IMR-90 (cell line): ENCODE measurements at regions not wholly inside any gene's neighbourhood (a gene's known extent, or its start where the extent isn't known, plus 50 kb on each side); places are given as distances from the start of the nearest gene placed in this dataset.

ENCODE experiments used
- ATAC-seq: fragments of 200-7000 bp; cut with Tn5 transposase; 2 replicates; pipeline ENCODE4 v1.9.1; 2020; ENCODE audit warnings: low read depth, mild to moderate bottlenecking, moderate library complexity
- BruUV-seq: library from RNA; stranded (reverse); fragments of 400-500 nt; replicated peaks from 2 replicates; lab custom pipeline; 2021; lab: Mats Ljungman, UMichigan
- CTCF ChIA-PET: fragments of 300-600 bp; formaldehyde crosslinking; extraction: SDS; loops from one replicate; lab custom pipeline; 2021; ENCODE audit warnings: antibody characterized with exemption; lab: Yijun Ruan, JAX
- POLR2A ChIA-PET: fragments of 300-600 bp; sonication (Branson Sonifier 250); formaldehyde crosslinking; loops from one replicate; lab custom pipeline; 2022; ENCODE audit warnings: antibody characterized with exemption; ENCODE audit not compliant: unreplicated experiment; lab: Charles Lee
- DNase-seq: peaks from one replicate; pipeline ENCODE4 v3.0.0; 2013
- H2AFZ ChIP-seq: replicated peaks from 2 replicates; pipeline ENCODE3; 2013; ENCODE audit warnings: low read length, mild to moderate bottlenecking; ENCODE audit not compliant: poor library complexity
- H2AK5ac ChIP-seq: 2 replicates; pipeline ENCODE4 v1.6.1; 2013; ENCODE audit warnings: low read depth, low read length, inconsistent platforms
- H2AK9ac ChIP-seq: replicated peaks from 2 replicates; pipeline ENCODE3; 2013; ENCODE audit warnings: mild to moderate bottlenecking, low read depth, low read length, moderate library complexity; ENCODE audit not compliant: poor library complexity
- H2BK120ac ChIP-seq: 2 replicates; pipeline ENCODE4 v1.6.1; 2013; ENCODE audit warnings: low read depth, low read length, inconsistent platforms
- H2BK15ac ChIP-seq: 3 replicates; pipeline ENCODE4 v1.6.1; 2013; ENCODE audit warnings: low read depth, low read length, inconsistent platforms
- H2BK20ac ChIP-seq: 2 replicates; pipeline ENCODE4 v1.6.1; 2013; ENCODE audit warnings: low read depth, mild to moderate bottlenecking, inconsistent platforms, low read length, moderate library complexity
- H2BK5ac ChIP-seq: 2 replicates; pipeline ENCODE4 v1.6.1; 2013; ENCODE audit warnings: mild to moderate bottlenecking, low read depth, low read length, inconsistent platforms; ENCODE audit not compliant: poor library complexity, severe bottlenecking
- H3K14ac ChIP-seq: replicated peaks from 2 replicates; pipeline ENCODE4 v1.6.1; 2013; ENCODE audit warnings: low read depth, low read length, inconsistent platforms
- H3K18ac ChIP-seq: 2 replicates; pipeline ENCODE4 v1.6.1; 2013; ENCODE audit warnings: low read depth, low read length, control low read depth
- H3K23ac ChIP-seq: 2 replicates; pipeline ENCODE4 v1.6.1; 2013; ENCODE audit warnings: low read depth, low read length, inconsistent platforms
- H3K27ac ChIP-seq: 2 replicates; pipeline ENCODE4 v1.5.1; 2013; ENCODE audit warnings: mild to moderate bottlenecking, control low read depth, low read length; ENCODE audit not compliant: insufficient read depth
- H3K27me3 ChIP-seq: 2 replicates; pipeline ENCODE4 v1.6.1; 2013; ENCODE audit warnings: low read length; ENCODE audit not compliant: control insufficient read depth, insufficient read depth
- H3K36me3 ChIP-seq: 2 replicates; pipeline ENCODE4 v1.6.1; 2013; ENCODE audit warnings: low read length, mixed read lengths; ENCODE audit not compliant: control insufficient read depth, insufficient read depth
- H3K4ac ChIP-seq: 2 replicates; pipeline ENCODE4 v1.6.1; 2013; ENCODE audit warnings: low read depth, low read length, inconsistent platforms
- H3K4me1 ChIP-seq: 2 replicates; pipeline ENCODE4 v1.6.1; 2013; ENCODE audit warnings: low read length, mixed read lengths; ENCODE audit not compliant: control insufficient read depth, insufficient read depth
- H3K4me2 ChIP-seq: 2 replicates; pipeline ENCODE4 v1.6.1; 2013; ENCODE audit warnings: low read depth, mild to moderate bottlenecking, control low read depth, low read length, moderate library complexity
- H3K4me3 ChIP-seq: 2 replicates; pipeline ENCODE4 v1.5.1; 2013; ENCODE audit warnings: low read depth, mild to moderate bottlenecking, control low read depth, low read length, moderate library complexity; ENCODE audit not compliant: insufficient read depth
- H3K56ac ChIP-seq: 2 replicates; pipeline ENCODE4 v1.6.1; 2013; ENCODE audit warnings: low read length, inconsistent platforms; ENCODE audit not compliant: insufficient read depth; ENCODE audit errors: extremely low read depth
- H3K79me1 ChIP-seq, 2 experiments: 2 replicates each; pipeline ENCODE4 v1.6.1; 2013; ENCODE audit warnings: low read length in 2 of 2, inconsistent platforms in 1 of 2, low read depth in 1 of 2
- H3K9ac ChIP-seq: 2 replicates; pipeline ENCODE4 v1.6.1; 2013; ENCODE audit warnings: low read depth, low read length, control low read depth
- H3K9me1 ChIP-seq: 2 replicates; pipeline ENCODE4 v1.6.1; 2013; ENCODE audit warnings: low read length, inconsistent platforms; ENCODE audit not compliant: insufficient read depth
- H3K9me3 ChIP-seq: 2 replicates; pipeline ENCODE4 v1.6.1; 2013; ENCODE audit warnings: low read length; ENCODE audit not compliant: control insufficient read depth, insufficient read depth
- H4K20me1 ChIP-seq: 2 replicates; pipeline ENCODE4 v1.6.1; 2013; ENCODE audit warnings: low read length, inconsistent platforms; ENCODE audit not compliant: insufficient read depth
- H4K5ac ChIP-seq: 2 replicates; pipeline ENCODE4 v1.6.1; 2013; ENCODE audit warnings: mild to moderate bottlenecking, low read depth, low read length, control low read depth
- H4K8ac ChIP-seq, 2 experiments: 2 replicates each; pipeline ENCODE4 v1.6.1; 2013; ENCODE audit warnings: low read depth in 2 of 2, low read length in 2 of 2, control low read depth in 1 of 2, inconsistent platforms in 1 of 2
- H4K91ac ChIP-seq: 2 replicates; pipeline ENCODE4 v1.6.1; 2013; ENCODE audit warnings: low read depth, low read length, inconsistent platforms; ENCODE audit not compliant: insufficient read depth
- CHD1 ChIP-seq: IDR thresholded peaks from 2 replicates; pipeline ENCODE4 v1.6.1; 2012; ENCODE audit warnings: low read depth, low read length, improper control_type of control experiment
- FOS ChIP-seq: fragments of 150-350 bp; IDR thresholded peaks from 2 replicates; pipeline ENCODE4 v1.6.1; 2016; ENCODE audit warnings: low read depth, low read length
- MAZ ChIP-seq: IDR thresholded peaks from 2 replicates; pipeline ENCODE4 v1.6.1; 2012; ENCODE audit warnings: low read depth, mild to moderate bottlenecking, low read length, improper control_type of control experiment, moderate library complexity, borderline replicate concordance
- POLR2A ChIP-seq: IDR thresholded peaks from 2 replicates; pipeline ENCODE4 v1.6.1; 2012; ENCODE audit warnings: mild to moderate bottlenecking, low read depth, low read length
- RFX5 ChIP-seq: IDR thresholded peaks from 2 replicates; pipeline ENCODE4 v1.8.0; 2012; ENCODE audit warnings: low read depth, mild to moderate bottlenecking, low read length, moderate library complexity
- WGBS, 2 experiments: methylation state at CpG; one replicate each; pipeline versions ENCODE4 v1.1.5 to v1.1.7; 2013; ENCODE audit warnings: missing lambda C conversion rate in 2 of 2; ENCODE audit not compliant: insufficient read length in 1 of 2; ENCODE audit errors: extremely low coverage in 2 of 2; 5-methylcytosine and 5-hydroxymethylcytosine counted together
- dilution Hi-C: fragments of 300-500 bp; cut with HindIII; formaldehyde crosslinking; loops from one replicate; pipeline ENCODE4 v1.14.3; 2018; ENCODE audit warnings: low sequenced_read_pairs; ENCODE audit not compliant: unreplicated experiment
- in situ Hi-C: fragments of 300-500 bp; cut with MboI; formaldehyde crosslinking; loops from 3 replicates; pipeline ENCODE4 v1.14.3; 2019; ENCODE audit warnings: low sequenced_read_pairs, inconsistent platforms, mixed read lengths
- intact Hi-C: fragments of 100-400 bp; cut with micrococcal nuclease; formaldehyde crosslinking; loops from 2 replicates; pipeline ENCODE4 v1.10.0; 2022

GRCh38 chr1:229031061-229031460, 239.8 kb upstream of the RAB4A start:
- ATAC-seq, result no peak
- no peak overlapping the region for H2BK20ac ChIP-seq
- H3K4me1 ChIP-seq, result peaks cover 4% of the 10 kb centered on the region; the same call in 1 of the 2 replicates
- H3K9ac ChIP-seq, result no peak overlapping the region
- H2AK9ac ChIP-seq, result no peak overlapping the region
- intact Hi-C loops, result no loop called here
- H3K36me3 ChIP-seq, result no peaks in the 10 kb centered on the region
- no peak overlapping the region for H3K18ac ChIP-seq
- no peak overlapping the region for H2AK5ac ChIP-seq
- H3K23ac ChIP-seq, result no peak overlapping the region
- H4K20me1 ChIP-seq, result no peaks in the 10 kb centered on the region
- H3K27me3 ChIP-seq, result peaks cover 9% of the 10 kb centered on the region
- in situ Hi-C loops, result no loop called here
- no peak overlapping the region for H4K5ac ChIP-seq
- H3K27ac ChIP-seq, result no peak overlapping the region
- H2BK120ac ChIP-seq, result no peak overlapping the region
- no peak overlapping the region for H2AFZ ChIP-seq
- WGBS, 2 experiments, result 83% methylated on average over 1 of the region's 10 CpGs; no CpG with 5 or more reads in 1 of the 2 experiments
- no peaks in the 10 kb centered on the region for H3K9me1 ChIP-seq
- no peak overlapping the region for H4K91ac ChIP-seq
- no peak overlapping the region for H3K4me3 ChIP-seq
- CTCF ChIA-PET, result no interaction called here
- H3K9me3 ChIP-seq, result no peaks in the 10 kb centered on the region
- no peak overlapping the region for H2BK15ac ChIP-seq
- H2BK5ac ChIP-seq, result no peak overlapping the region
- TF ChIP-seq RFX5 (no peak), POLR2A (no peak), MAZ (no peak), FOS (no peak), CHD1 (no peak)
- H4K8ac ChIP-seq, result no peak overlapping the region
- H3K14ac ChIP-seq, result no peak overlapping the region
- no peak overlapping the region for H3K4ac ChIP-seq
- dilution Hi-C loops, result no loop called here
- DNase-seq, result no peak
- H3K79me1 ChIP-seq, result no peaks in the 10 kb centered on the region
- BruUV-seq, result no TSS peak
- H3K4me2 ChIP-seq, result no peak overlapping the region
- H3K56ac ChIP-seq, result no peak overlapping the region
- POLR2A ChIA-PET, result no interaction called here
